HepG2 (cell line): ENCODE measurements at regions not wholly inside any gene's neighbourhood (a gene's known extent, or its start where the extent isn't known, plus 50 kb on each side); places are given as distances from the start of the nearest gene placed in this dataset.

ENCODE experiments used
- ATAC-seq: fragments of 200-7000 bp; cut with Tn5 transposase; 3 replicates; pipeline ENCODE4 v1.9.1; 2020; ENCODE audit warnings: mild to moderate bottlenecking, moderate library complexity
- BruUV-seq: library from RNA; stranded (reverse); fragments of 400-500 nt; replicated peaks from 2 replicates; lab custom pipeline; 2021; lab: Mats Ljungman, UMichigan
- CTCF ChIA-PET: fragments of 300-600 bp; formaldehyde crosslinking; extraction: SDS; loops from one replicate; lab custom pipeline; 2021; ENCODE audit warnings: low total read pairs, inconsistent platforms, low intra/inter-chr PET ratio; lab: Yijun Ruan, JAX
- POLR2A ChIA-PET: fragments of 350-600 bp; sonication (Branson Sonifier 250); formaldehyde crosslinking; loops from one replicate; lab custom pipeline; 2020; ENCODE audit warnings: antibody characterized with exemption, inconsistent platforms; lab: Yijun Ruan, JAX
- DNase-seq: peaks from one replicate; pipeline ENCODE4 v3.0.0-alpha.2; 2015; ENCODE audit warnings: low spot score
- FAIRE-seq: peaks from 3 replicates; lab custom pipeline; 2011; peaks lifted over from hg19 to GRCh38; lab: Jason Lieb, UNC
- H2AFZ ChIP-seq: one replicate; pipeline ENCODE4 v1.6.1; 2011; ENCODE audit warnings: low read length, inconsistent platforms
- H3K27ac ChIP-seq: fragments of 300-600 bp; 3 replicates; pipeline ENCODE4 v1.8.0; 2011; ENCODE audit warnings: mixed run types, mild to moderate bottlenecking, mixed read lengths, low read length, inconsistent platforms; ENCODE audit not compliant: insufficient read depth; ENCODE audit errors: extremely low read length
- H3K27me3 ChIP-seq, 2 experiments: fragments of 200-600 bp in 1 of 2; 2 replicates in 1 of 2; 3 replicates in 1 of 2; pipeline versions ENCODE4 v1.6.0 to v1.8.0; 2011; ENCODE audit warnings: low read length in 2 of 2, mild to moderate bottlenecking in 2 of 2, moderate library complexity in 2 of 2, inconsistent platforms in 1 of 2; ENCODE audit not compliant: insufficient read depth in 2 of 2, control insufficient read depth in 1 of 2
- H3K36me3 ChIP-seq, 2 experiments: fragments of 200-600 bp in 1 of 2; replicated peaks in 1 of 2; 2 replicates in 1 of 2; 3 replicates in 1 of 2; pipeline versions ENCODE4 v1.5.1 to v1.8.0; 2011; ENCODE audit warnings: low read length in 2 of 2, inconsistent platforms in 1 of 2; ENCODE audit not compliant: insufficient read depth in 2 of 2, control insufficient read depth in 1 of 2
- H3K4me1 ChIP-seq: 2 replicates; pipeline ENCODE4 v1.5.1; 2012; ENCODE audit warnings: low read length, inconsistent platforms; ENCODE audit not compliant: insufficient read depth
- H3K4me2 ChIP-seq: 2 replicates; pipeline ENCODE4 v1.6.0; 2011; ENCODE audit warnings: low read depth, low read length, inconsistent platforms
- H3K4me3 ChIP-seq, 3 experiments: fragments of 200-600 bp in 1 of 3; sonication (generic), shearing (Covaris generic) in 1 of 3; replicated peaks in 1 of 3; 2 replicates each; pipeline ENCODE4 v1.5.1; 2011 to 2016; ENCODE audit warnings: low read length in 3 of 3, inconsistent platforms in 2 of 3, low read depth in 2 of 3, mild to moderate bottlenecking in 2 of 3, control low read depth in 1 of 3, mixed read lengths in 1 of 3; ENCODE audit not compliant: insufficient read depth in 1 of 3
- H3K79me2 ChIP-seq: one replicate; pipeline ENCODE4 v1.6.1; 2011; ENCODE audit warnings: low read length, inconsistent platforms; ENCODE audit not compliant: insufficient read depth
- H3K9ac ChIP-seq: 2 replicates; pipeline ENCODE4 v1.6.0; 2011; ENCODE audit warnings: mild to moderate bottlenecking, low read depth, low read length, inconsistent platforms; ENCODE audit not compliant: insufficient read depth
- H3K9me3 ChIP-seq: 2 replicates; pipeline ENCODE4 v1.5.1; 2012; ENCODE audit warnings: mild to moderate bottlenecking, low read length
- H4K20me1 ChIP-seq: 2 replicates; pipeline ENCODE4 v1.6.0; 2011; ENCODE audit warnings: inconsistent platforms, mild to moderate bottlenecking, low read length, moderate library complexity; ENCODE audit not compliant: insufficient read depth
- BRF2 ChIP-seq: sonication (generic); formaldehyde crosslinking; IDR thresholded peaks from 2 replicates; pipeline ENCODE4 v1.8.1; 2022; ENCODE audit warnings: mild to moderate bottlenecking, missing genetic modification reagents
- CENPBD1 ChIP-seq: sonication (generic); formaldehyde crosslinking; IDR thresholded peaks from 2 replicates; pipeline ENCODE4 v1.8.0; 2022; ENCODE audit warnings: missing genetic modification reagents, low read depth, mild to moderate bottlenecking, borderline replicate concordance
- MEIS1 ChIP-seq: sonication (generic); formaldehyde crosslinking; IDR thresholded peaks from 2 replicates; pipeline ENCODE4 v1.9.0; 2021; ENCODE audit warnings: mild to moderate bottlenecking, missing genetic modification reagents, moderate library complexity, borderline replicate concordance
- MTF2 ChIP-seq: sonication (generic); formaldehyde crosslinking; IDR thresholded peaks from 2 replicates; pipeline ENCODE4 v1.5.0; 2020; ENCODE audit warnings: missing genetic modification reagents, borderline replicate concordance
- PAWR ChIP-seq: sonication (generic); formaldehyde crosslinking; IDR thresholded peaks from 2 replicates; pipeline ENCODE4 v1.4.0; 2020; ENCODE audit warnings: missing genetic modification reagents, mild to moderate bottlenecking, borderline replicate concordance
- PCBP2 ChIP-seq: fragments of 200-400 bp; formaldehyde crosslinking; optimal IDR thresholded peaks from 2 replicates; pipeline ENCODE3; 2018; ENCODE audit warnings: low read length, low read depth; ENCODE audit not compliant: poor library complexity, severe bottlenecking
- RAD51 ChIP-seq: fragments of 450-650 bp; IDR thresholded peaks from 2 replicates; pipeline ENCODE4 v1.6.1; 2016; ENCODE audit warnings: borderline replicate concordance
- RBM39 ChIP-seq: fragments of 200-400 bp; formaldehyde crosslinking; IDR thresholded peaks from one replicate; pipeline ENCODE4 v1.6.1; 2018; ENCODE audit warnings: antibody characterized with exemption, mild to moderate bottlenecking, low read depth, low read length; ENCODE audit not compliant: poor library complexity, severe bottlenecking
- SP140L ChIP-seq: sonication (generic); formaldehyde crosslinking; IDR thresholded peaks from 2 replicates; pipeline ENCODE4 v1.4.0; 2020; ENCODE audit warnings: missing genetic modification reagents, borderline replicate concordance
- THYN1 ChIP-seq: sonication (generic); formaldehyde crosslinking; IDR thresholded peaks from 2 replicates; pipeline ENCODE4 v1.8.1; 2023; ENCODE audit warnings: low read depth, mild to moderate bottlenecking, moderate library complexity, missing genetic modification reagents, borderline replicate concordance
- ZNF530 ChIP-seq: sonication (generic); formaldehyde crosslinking; IDR thresholded peaks from 2 replicates; pipeline ENCODE4 v1.5.0; 2020; ENCODE audit warnings: low read depth, mild to moderate bottlenecking, missing genetic modification reagents
- ZNF639 ChIP-seq: conservative IDR thresholded peaks from 2 replicates; pipeline ENCODE4 v1.6.1; 2018; ENCODE audit warnings: missing genetic modification reagents
- ZNF709 ChIP-seq: sonication (generic); formaldehyde crosslinking; IDR thresholded peaks from 2 replicates; pipeline ENCODE4 v1.5.0; 2020; ENCODE audit warnings: mild to moderate bottlenecking, missing genetic modification reagents
- WGBS: methylation state at CpG from one replicate; pipeline ENCODE4 v1.1.6; 2017; ENCODE audit warnings: low lambda C conversion rate; 5-methylcytosine and 5-hydroxymethylcytosine counted together
- in situ Hi-C: cut with HindIII; loops from 2 replicates; pipeline ENCODE4 v1.10.0; 2017; ENCODE audit warnings: low pct_unique_long_range_greater_than_20kb; ENCODE audit not compliant: extremely low pct_ligation_motif_present
- intact Hi-C: fragments of 100-400 bp; cut with micrococcal nuclease; formaldehyde crosslinking; loops from one replicate; pipeline ENCODE4 v1.10.0; 2022; ENCODE audit not compliant: unreplicated experiment
- TF ChIP-seq, protein P1 (sequence below): sonication (generic); formaldehyde crosslinking; IDR thresholded peaks from 2 replicates; pipeline ENCODE4 v1.4.0; 2020; ENCODE audit warnings: missing genetic modification reagents

GRCh38 chr4:14184265-14184664 is 556.7 kb upstream of the BOD1L1 start (continued):
- TF ChIP-seq ZNF639, result no peak

DNA sequence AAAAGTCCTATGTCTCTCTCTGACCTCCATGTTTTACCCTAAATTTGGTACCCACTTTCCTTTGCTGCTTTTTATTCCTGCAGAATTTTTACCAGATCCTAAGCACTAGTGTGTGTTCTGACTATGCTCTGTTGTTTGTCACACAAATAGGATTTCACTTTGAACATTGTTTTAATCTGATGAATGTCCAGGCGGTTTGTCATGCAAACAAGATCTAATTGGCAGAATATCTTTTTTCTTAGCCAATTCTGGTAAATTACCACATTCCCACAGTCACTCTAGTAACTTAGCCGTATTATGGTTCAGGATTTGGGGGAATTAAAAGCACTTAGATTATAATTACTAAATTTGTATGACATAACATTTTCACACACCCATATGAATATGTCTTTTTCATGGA is 557.2 kb upstream of the BOD1L1 start:
- peaks cover 84% of the 10 kb centered on the region for H3K9me3 ChIP-seq
- no peaks in the 10 kb centered on the region for H4K20me1 ChIP-seq
- FAIRE-seq (no peak), DNase-seq (no peak), ATAC-seq (no peak)
- in situ Hi-C loops (no loop called here), intact Hi-C loops (no loop called here)
- no peaks in the 10 kb centered on the region for H3K36me3 ChIP-seq
- 19% methylated on average over 2 of the region's 2 CpGs for WGBS
- CTCF ChIA-PET, result no interaction called here
- H3K4me2 ChIP-seq, result no peak overlapping the region
- H3K79me2 ChIP-seq, result no peaks in the 10 kb centered on the region
- H3K27me3 ChIP-seq, result no peaks in the 10 kb centered on the region
- H2AFZ ChIP-seq, result no peak overlapping the region
- H3K9ac ChIP-seq, result no peak overlapping the region
- POLR2A ChIA-PET, result no interaction called here
- no peak overlapping the region for H3K4me3 ChIP-seq
- TF ChIP-seq MTF2 (CRISPR knock-in tag) (no peak), ZNF530 (CRISPR knock-in tag) (no peak)
- H3K4me1 ChIP-seq, result no peaks in the 10 kb centered on the region
- no peak overlapping the region for H3K27ac ChIP-seq
- BruUV-seq, result no TSS peak

DNA sequence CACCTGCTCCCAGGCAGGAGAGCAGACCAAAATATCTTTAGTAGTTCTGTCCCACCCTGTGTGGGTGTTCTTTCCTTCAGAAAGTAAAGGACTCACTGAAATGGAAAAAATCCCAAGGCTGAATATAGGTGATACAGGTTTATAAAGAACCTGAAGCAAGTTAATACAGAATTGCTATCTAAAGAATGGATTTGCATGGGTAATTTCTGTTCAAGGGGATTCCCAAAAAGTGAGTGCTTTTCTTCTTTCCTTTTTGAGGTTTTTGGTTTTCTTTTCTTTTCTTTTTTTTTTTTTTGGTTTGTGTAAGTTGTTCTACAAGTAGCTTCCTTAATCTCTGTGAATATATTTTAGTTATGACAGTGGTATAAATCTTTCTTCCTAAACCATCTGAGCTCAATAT is 560.7 kb upstream of the BOD1L1 start:
- Histone ChIP-seq H3K9me3 (peaks cover 79% of the 10 kb centered on the region), H3K9ac (no peak overlapping the region), H4K20me1 (no peaks in the 10 kb centered on the region), H2AFZ (no peak overlapping the region), H3K36me3 (no peaks in the 10 kb centered on the region), H3K27me3 (no peaks in the 10 kb centered on the region), H3K27ac (no peak overlapping the region), H3K79me2 (no peaks in the 10 kb centered on the region), H3K4me2 (no peak overlapping the region), H3K4me1 (no peaks in the 10 kb centered on the region), H3K4me3 (no peak overlapping the region)
- intact Hi-C loops, result no loop called here
- no TSS peak for BruUV-seq
- CTCF ChIA-PET, result no interaction called here
- FAIRE-seq (no peak), ATAC-seq (no peak), DNase-seq (no peak)
- in situ Hi-C loops, result no loop called here
- POLR2A ChIA-PET, result no interaction called here
- TF ChIP-seq THYN1 (CRISPR knock-in tag), result no peak
- no peak for TF ChIP-seq PCBP2
- TF ChIP-seq RAD51, result no peak
- TF ChIP-seq, protein P1, sequence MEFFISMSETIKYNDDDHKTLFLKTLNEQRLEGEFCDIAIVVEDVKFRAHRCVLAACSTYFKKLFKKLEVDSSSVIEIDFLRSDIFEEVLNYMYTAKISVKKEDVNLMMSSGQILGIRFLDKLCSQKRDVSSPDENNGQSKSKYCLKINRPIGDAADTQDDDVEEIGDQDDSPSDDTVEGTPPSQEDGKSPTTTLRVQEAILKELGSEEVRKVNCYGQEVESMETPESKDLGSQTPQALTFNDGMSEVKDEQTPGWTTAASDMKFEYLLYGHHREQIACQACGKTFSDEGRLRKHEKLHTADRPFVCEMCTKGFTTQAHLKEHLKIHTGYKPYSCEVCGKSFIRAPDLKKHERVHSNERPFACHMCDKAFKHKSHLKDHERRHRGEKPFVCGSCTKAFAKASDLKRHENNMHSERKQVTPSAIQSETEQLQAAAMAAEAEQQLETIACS, result no peak
- TF ChIP-seq CENPBD1 (CRISPR knock-in tag), result no peak
- TF ChIP-seq ZNF709 (CRISPR knock-in tag), result no peak
- TF ChIP-seq PAWR (CRISPR knock-in tag), result no peak
- no peak for TF ChIP-seq BRF2 (CRISPR knock-in tag)
- no peak for TF ChIP-seq MEIS1 (CRISPR knock-in tag)
- TF ChIP-seq RBM39, result no peak
- no peak for TF ChIP-seq SP140L (CRISPR knock-in tag)
